Upper lobe of left lung (tissue), 4 donors: ENCODE measurements at regions not wholly inside any gene's neighbourhood (a gene's known extent, or its start where the extent isn't known, plus 50 kb on each side); places are given as distances from the start of the nearest gene placed in this dataset.

ENCODE experiments used
- CTCF ChIP-seq, 6 experiments: fragments of 450-650 bp in 4 of 6; fragments of 200-600 bp in 2 of 6; sonication (generic) in 2 of 6; IDR thresholded peaks; one replicate each; pipeline ENCODE4 v1.5.1; 2016 to 2019; ENCODE audit warnings: antibody characterized with exemption in 6 of 6
- POLR2A ChIP-seq, 4 donors: fragments of 450-650 bp; IDR thresholded peaks; one replicate each; pipeline ENCODE4 v1.5.1; 2016 to 2017; ENCODE audit warnings: antibody characterized with exemption in 4 of 4, mild to moderate bottlenecking in 2 of 4
- POLR2AphosphoS5 ChIP-seq, 2 donors: sonication (generic); formaldehyde crosslinking; IDR thresholded peaks; one replicate each; pipeline ENCODE4 v1.5.1; 2017; ENCODE audit warnings: antibody characterized with exemption in 2 of 2

GRCh38 chr2:224183086-224183485 lies 144.0 kb upstream of the SERPINE2 start:
- TF ChIP-seq CTCF (IDR thresholded peaks at IDR 0.05): no peak
- TF ChIP-seq POLR2AphosphoS5 (IDR thresholded peaks at IDR 0.05): no peak
- no peak for TF ChIP-seq POLR2A (IDR thresholded peaks at IDR 0.05)
